T-cell (primary cell): ENCODE measurements at regions not wholly inside any gene's neighbourhood (a gene's known extent, or its start where the extent isn't known, plus 50 kb on each side); places are given as distances from the start of the nearest gene placed in this dataset.
"Not testable (repeated sequence)": the region's sequence is repeated elsewhere in the genome, so short reads cannot be mapped to it uniquely, and the experiment has no call there.

Experiments used
- ATAC-seq, 4 experiments: fragments of 200-7000 bp in 3 of 4; fragments of 150-1000 bp in 1 of 4; cut with Tn5 transposase; replicated peaks in 1 of 4; 1 replicate in 3 of 4; 2 replicates in 1 of 4; pipeline ENCODE4 v1.10.0; 2021; ENCODE audit warnings: moderate library complexity in 3 of 4, mild to moderate bottlenecking in 2 of 4, moderate number of reproducible peaks in 1 of 4
- CTCF ChIA-PET, 2 donors: fragments of 300-600 bp; sonication (Branson Sonifier 250); formaldehyde crosslinking; loops; one replicate each; lab custom pipeline; 2022; ENCODE audit warnings: antibody characterized with exemption in 2 of 2; lab: Charles Lee
- POLR2A ChIA-PET, 2 donors: fragments of 300-600 bp; sonication (Branson Sonifier 250); formaldehyde crosslinking; loops; one replicate each; lab custom pipeline; 2022; ENCODE audit warnings: antibody characterized with exemption in 2 of 2; lab: Charles Lee
- DNase-seq, 35 experiments: peaks; one replicate each; pipeline versions ENCODE4 v3.0.0 to v3.0.0-alpha.2; 2013 to 2023
- H3K27ac ChIP-seq: one replicate; pipeline ENCODE4 v1.5.1; 2013; ENCODE audit warnings: low read length
- H3K27me3 ChIP-seq, 2 experiments: replicated peaks in 1 of 2; 1 replicate in 1 of 2; 2 replicates in 1 of 2; pipeline versions ENCODE4 v1.6.1 to v1.7.0; 2013; ENCODE audit warnings: low read length in 1 of 2, mixed read lengths in 1 of 2; ENCODE audit not compliant: control insufficient read depth in 2 of 2, insufficient read depth in 2 of 2; ENCODE audit errors: extremely low read depth in 1 of 2
- H3K36me3 ChIP-seq, 2 donors: 1 replicate in 1 of 2; 2 replicates in 1 of 2; pipeline versions ENCODE4 v1.6.1 to v1.7.0; 2013; ENCODE audit warnings: low read length in 1 of 2; ENCODE audit not compliant: control insufficient read depth in 2 of 2, insufficient read depth in 1 of 2; ENCODE audit errors: extremely low read depth in 1 of 2
- H3K4me1 ChIP-seq, 2 experiments: 1 replicate in 1 of 2; 2 replicates in 1 of 2; pipeline versions ENCODE4 v1.6.1 to v1.7.0; 2013; ENCODE audit warnings: low read length in 2 of 2, mixed read lengths in 1 of 2; ENCODE audit not compliant: insufficient read depth in 2 of 2, control insufficient read depth in 1 of 2; ENCODE audit errors: extremely low read depth in 1 of 2
- H3K4me3 ChIP-seq, 2 donors: 1 replicate in 1 of 2; 2 replicates in 1 of 2; pipeline versions ENCODE4 v1.5.1 to v1.7.0; 2013; ENCODE audit warnings: mild to moderate bottlenecking in 2 of 2, low read length in 1 of 2, moderate library complexity in 1 of 2; ENCODE audit not compliant: control insufficient read depth in 1 of 2; ENCODE audit errors: extremely low read depth in 1 of 2
- H3K9me3 ChIP-seq: 2 replicates; pipeline ENCODE4 v1.7.0; 2013
- H3K27ac Mint-ChIP-seq, 2 donors: one replicate each; pipeline ENCODE4 v1.8.0; 2020 to 2021; ENCODE audit warnings: mild to moderate bottlenecking in 2 of 2, mixed read lengths in 2 of 2
- H3K27me3 Mint-ChIP-seq, 2 donors: one replicate each; pipeline ENCODE4 v1.8.0; 2021 to 2022; ENCODE audit warnings: mixed read lengths in 2 of 2
- H3K36me3 Mint-ChIP-seq: one replicate; pipeline ENCODE4 v1.8.0; 2021; ENCODE audit warnings: mixed read lengths
- H3K4me1 Mint-ChIP-seq, 3 donors: one replicate each; pipeline ENCODE4 v1.8.0; 2020 to 2022; ENCODE audit warnings: mixed read lengths in 3 of 3, mild to moderate bottlenecking in 1 of 3
- H3K4me3 Mint-ChIP-seq, 3 donors: one replicate each; pipeline ENCODE4 v1.8.0; 2020 to 2022; ENCODE audit warnings: mild to moderate bottlenecking in 3 of 3, mixed read lengths in 3 of 3, moderate library complexity in 3 of 3
- H3K9me3 Mint-ChIP-seq, 3 donors: one replicate each; pipeline ENCODE4 v1.8.0; 2020 to 2022; ENCODE audit warnings: mixed read lengths in 3 of 3
- WGBS: methylation state at CpG from one replicate; pipeline ENCODE4 v1.1.5; 2013; ENCODE audit warnings: missing lambda C conversion rate; ENCODE audit not compliant: insufficient coverage; 5-methylcytosine and 5-hydroxymethylcytosine counted together

DNA sequence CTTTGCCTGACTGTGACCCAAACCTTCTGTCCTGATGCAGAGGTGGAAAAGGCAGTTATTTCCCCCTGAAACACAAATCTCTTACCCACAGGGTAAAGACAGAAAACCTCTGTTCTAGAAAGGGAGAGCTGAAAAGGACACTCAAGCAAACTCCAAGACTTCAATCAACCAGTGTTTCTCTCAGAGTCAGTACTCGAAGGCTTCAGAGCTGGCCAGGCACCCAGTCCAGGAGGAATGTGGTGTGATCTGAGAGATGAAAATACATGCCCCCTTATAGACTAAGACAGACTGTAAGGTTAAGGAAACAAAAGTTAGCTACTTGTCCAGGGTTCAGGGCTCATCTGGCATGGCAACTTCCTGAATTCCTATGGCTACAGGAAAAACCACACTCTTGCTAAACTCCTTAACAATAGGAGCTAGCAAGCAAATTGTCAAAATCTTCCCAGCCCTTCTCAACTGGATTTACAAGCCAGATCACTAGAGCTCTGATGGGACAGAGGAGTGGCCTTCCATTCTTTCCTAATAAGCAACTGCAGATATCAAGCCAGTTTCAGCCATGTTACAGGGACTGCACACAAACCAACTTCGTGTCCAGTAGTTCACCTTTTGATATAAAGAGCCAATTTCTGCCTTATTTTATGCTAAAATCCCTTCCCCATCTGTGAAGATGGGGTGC is 110.9 kb downstream of the PPIAL4G start:
- no CpG with 5 or more reads among the region's 2 CpGs for WGBS
- Mint-ChIP-seq H3K4me1 (peaks cover 49 to 54% (median 50%) of the 10 kb centered on the region in 3 donors), H3K4me3 (peak overlapping the region; percentile 71 to 78 (median 72)), H3K27ac (peak overlapping the region; percentile 95 to 98)
- H3K27me3 ChIP-seq, H3K36me3 Mint-ChIP-seq, H3K27me3 Mint-ChIP-seq, H3K9me3 ChIP-seq, H3K4me3 ChIP-seq, H3K36me3 ChIP-seq, H3K9me3 Mint-ChIP-seq: not testable (repeated sequence)
- POLR2A ChIA-PET = interaction anchor here (0.5 to 1.8 kb wide), 4 partner anchors 16 to 30 kb away, joined by 3 to 5 read pairs (median 4); no protein-coding TSS in a partner anchor
- ATAC-seq = peak; percentile 12 to 29 (median 23)
- CTCF ChIA-PET = interaction anchor here in 1 of 2 donors (0.6 to 1.9 kb wide), 5 partner anchors 17 to 109 kb away, joined by 3 to 10 read pairs (median 3); no protein-coding TSS in a partner anchor
- DNase-seq = peak in 1 of 35 experiments; percentile 14
- Histone ChIP-seq H3K4me1 (peaks cover 38 to 46% of the 10 kb centered on the region in 2 experiments), H3K27ac (peak overlapping the region; percentile 86)

DNA sequence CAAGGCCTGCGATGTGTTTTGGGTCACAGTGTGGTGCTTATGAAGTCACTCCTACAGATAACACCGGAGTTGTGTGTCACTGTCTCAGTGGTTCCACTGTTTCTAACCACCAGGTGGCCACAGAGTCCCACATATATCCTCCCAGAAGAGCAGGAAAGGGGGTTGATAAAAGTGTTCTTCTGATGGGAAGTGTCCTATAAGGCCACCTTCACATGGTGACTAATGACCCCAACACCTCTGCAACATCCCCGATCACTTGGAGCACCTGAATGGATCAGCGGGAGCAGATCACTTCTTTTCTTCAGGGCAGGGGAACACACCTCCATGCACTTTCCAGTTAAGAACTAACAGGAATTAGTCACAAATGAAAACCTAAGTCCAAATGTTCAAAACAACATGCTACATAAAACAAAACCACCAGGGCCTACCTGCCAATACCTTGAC is 111.5 kb downstream of the PPIAL4G start:
- H3K4me3 Mint-ChIP-seq = peak overlapping the region; percentile 28 to 72 (median 69)
- Histone ChIP-seq H3K27ac (peak overlapping the region; percentile 86), H3K4me1 (peaks cover 38 to 46% of the 10 kb centered on the region in 2 experiments)
- not testable (repeated sequence) for H3K4me3 ChIP-seq, H3K9me3 Mint-ChIP-seq, H3K36me3 ChIP-seq, H3K36me3 Mint-ChIP-seq, H3K9me3 ChIP-seq, H3K27me3 Mint-ChIP-seq, H3K27me3 ChIP-seq
- WGBS = 6% methylated on average over 2 of the region's 4 CpGs
- ChIA-PET CTCF (interaction anchor here in 1 of 2 donors (0.9 to 1.5 kb wide), 3 partner anchors 17 to 108 kb away, joined by 3 to 9 read pairs (median 3); no protein-coding TSS in a partner anchor), POLR2A (interaction anchor here in 1 of 2 donors (1.8 kb wide), 1 partner anchor 17 kb away, joined by 5 read pairs; no protein-coding TSS in a partner anchor)
- H3K4me1 Mint-ChIP-seq = peaks cover 49 to 54% (median 50%) of the 10 kb centered on the region in 3 donors
- peak; percentile 46 to 89 (median 69) for DNase-seq
- H3K27ac Mint-ChIP-seq = peak overlapping the region; percentile 95 to 98
- peak; percentile 66 to 78 (median 72) for ATAC-seq

DNA sequence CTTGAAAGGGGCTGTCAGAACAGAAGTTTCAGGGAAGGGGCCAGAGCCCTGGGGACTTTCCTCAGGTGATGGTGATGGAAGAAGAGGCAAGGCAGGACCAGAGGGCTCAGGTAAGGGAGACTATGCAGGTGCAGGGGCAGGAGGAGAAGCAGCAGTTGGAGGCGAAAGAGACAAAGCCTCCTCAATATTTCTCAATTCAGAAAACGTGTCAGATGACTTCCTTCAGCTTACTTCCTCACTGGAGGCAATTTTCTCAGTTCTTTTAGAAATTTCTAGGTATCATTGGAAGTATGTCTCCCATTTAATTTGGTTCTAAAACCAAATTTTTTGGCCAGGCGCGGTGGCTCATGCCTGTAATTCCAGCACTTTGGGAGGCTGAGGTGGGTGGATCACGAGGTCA is 112.4 kb downstream of the PPIAL4G start:
- POLR2A ChIA-PET, ATAC-seq, CTCF ChIA-PET, H3K27me3 Mint-ChIP-seq, H3K9me3 Mint-ChIP-seq, H3K27me3 ChIP-seq, H3K36me3 Mint-ChIP-seq, H3K36me3 ChIP-seq, DNase-seq, H3K9me3 ChIP-seq, H3K4me3 ChIP-seq: not testable (repeated sequence)
- Mint-ChIP-seq H3K27ac (peak overlapping the region; percentile 95 to 98), H3K4me3 (peak overlapping the region in 1 of 3 donors; percentile 27), H3K4me1 (peaks cover 42 to 48% (median 45%) of the 10 kb centered on the region in 3 donors)
- peaks cover 36 to 46% of the 10 kb centered on the region in 2 experiments for H3K4me1 ChIP-seq
- H3K27ac ChIP-seq = peak overlapping the region; percentile 86
- no CpG with 5 or more reads among the region's 5 CpGs for WGBS

DNA sequence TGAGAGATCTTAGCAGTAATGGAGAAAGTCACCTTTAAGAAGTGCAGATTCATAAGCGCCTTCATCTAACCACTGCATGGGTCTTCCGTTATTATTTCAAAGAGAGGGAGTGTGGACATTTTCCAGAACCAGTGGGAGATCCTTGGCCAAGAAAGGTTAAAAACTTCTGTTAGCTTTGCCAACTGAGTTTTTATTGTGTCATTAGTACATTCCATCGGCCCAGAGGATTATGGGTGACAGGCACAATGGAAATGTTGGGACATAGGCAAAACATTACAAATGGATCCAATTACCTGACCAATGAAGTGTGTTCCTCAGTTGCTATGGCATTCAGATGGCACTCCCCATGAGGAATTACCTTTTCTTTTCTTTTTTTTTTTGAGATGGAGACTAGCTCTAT is 115.5 kb downstream of the PPIAL4G start:
- H3K27me3 Mint-ChIP-seq = no peaks in the 10 kb centered on the region
- H3K36me3 ChIP-seq = no peaks in the 10 kb centered on the region
- H3K27ac ChIP-seq = no peak overlapping the region
- ChIA-PET CTCF (interaction anchor here in 1 of 2 donors (0.6 kb wide), 2 partner anchors 8 to 10 kb away, joined by 3 to 4 read pairs; no protein-coding TSS in a partner anchor), POLR2A (no interaction called here)
- no peak overlapping the region for H3K4me3 Mint-ChIP-seq
- DNase-seq (no peak), ATAC-seq (no peak)
- peaks cover 39 to 49% (median 46%) of the 10 kb centered on the region in 3 donors for H3K4me1 Mint-ChIP-seq
- H3K9me3 ChIP-seq = no peaks in the 10 kb centered on the region
- H3K4me3 ChIP-seq = no peak overlapping the region
- H3K36me3 Mint-ChIP-seq = no peaks in the 10 kb centered on the region
- no peak overlapping the region for H3K27ac Mint-ChIP-seq
- H3K9me3 Mint-ChIP-seq = no peaks in the 10 kb centered on the region
- H3K4me1 ChIP-seq = peaks cover 26 to 29% of the 10 kb centered on the region in 2 experiments
- peaks cover 0 to 3% of the 10 kb centered on the region in 2 experiments for H3K27me3 ChIP-seq
- 100% methylated on average over 3 of the region's 3 CpGs for WGBS

DNA sequence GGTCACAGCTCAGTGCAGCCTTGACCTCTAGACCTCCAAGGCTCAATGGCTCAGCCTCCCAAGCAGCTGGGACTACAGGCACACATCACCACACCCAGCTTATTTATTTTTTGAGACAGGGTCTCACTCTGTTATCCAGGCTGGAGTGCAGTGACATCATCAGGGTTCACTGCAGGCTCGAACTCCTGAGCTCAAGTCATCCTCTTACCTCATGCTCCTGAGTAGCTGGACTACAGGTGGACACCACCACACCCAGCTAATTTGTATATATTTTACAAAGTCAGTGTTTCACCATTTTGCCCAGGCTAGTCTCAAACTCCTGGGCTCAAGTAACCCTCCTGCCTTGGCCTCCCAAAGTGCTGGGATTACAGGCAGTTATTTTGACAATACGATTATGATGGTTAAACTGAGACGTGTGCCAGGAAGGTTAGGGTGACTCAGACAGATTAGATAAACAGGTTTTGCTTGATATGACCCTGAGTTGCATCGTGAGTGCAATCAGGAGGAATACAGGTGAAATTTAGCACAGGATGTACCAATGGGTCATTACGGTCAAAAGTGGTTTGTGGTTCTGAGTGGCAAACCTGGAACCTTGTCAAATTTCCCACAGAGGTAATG is 116.9 kb downstream of the PPIAL4G start:
- H3K4me3 ChIP-seq, H3K27me3 ChIP-seq, POLR2A ChIA-PET, DNase-seq, H3K27me3 Mint-ChIP-seq, H3K9me3 ChIP-seq, H3K27ac Mint-ChIP-seq, H3K9me3 Mint-ChIP-seq, H3K27ac ChIP-seq, H3K4me3 Mint-ChIP-seq, H3K36me3 Mint-ChIP-seq, ATAC-seq, H3K36me3 ChIP-seq: not testable (repeated sequence)
- WGBS = 74% methylated on average over 3 of the region's 5 CpGs
- CTCF ChIA-PET = interaction anchor here in 1 of 2 donors (0.6 kb wide), 1 partner anchor 22 kb away, joined by 3 read pairs; no protein-coding TSS in a partner anchor
- H3K4me1 ChIP-seq = peaks cover 22 to 30% of the 10 kb centered on the region in 2 experiments
- peaks cover 39 to 49% (median 45%) of the 10 kb centered on the region in 3 donors for H3K4me1 Mint-ChIP-seq

DNA sequence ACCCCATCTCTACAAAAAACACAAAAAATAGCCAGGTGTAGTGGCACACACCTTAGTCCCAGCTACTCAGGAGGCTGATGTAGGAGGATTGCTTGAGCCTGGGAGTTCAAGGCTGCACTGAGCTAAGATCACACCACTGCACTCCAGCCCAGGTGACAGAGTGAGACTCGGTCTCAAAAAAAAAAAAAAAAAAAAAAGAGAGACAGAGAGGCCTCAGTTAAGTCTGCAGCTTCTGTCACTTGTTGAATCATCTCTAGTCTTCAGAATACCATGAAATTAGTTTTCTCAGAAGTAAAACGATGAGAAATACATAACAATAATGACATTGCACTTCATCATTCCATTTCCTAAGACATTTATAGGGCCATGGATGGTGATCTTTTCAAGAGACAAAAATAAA is 118.0 kb downstream of the PPIAL4G start:
- H3K36me3 Mint-ChIP-seq, H3K27me3 Mint-ChIP-seq, H3K27ac ChIP-seq, H3K9me3 Mint-ChIP-seq, POLR2A ChIA-PET, H3K4me3 Mint-ChIP-seq, ATAC-seq, DNase-seq, H3K27me3 ChIP-seq, H3K4me3 ChIP-seq, H3K27ac Mint-ChIP-seq, H3K36me3 ChIP-seq, H3K9me3 ChIP-seq, CTCF ChIA-PET: not testable (repeated sequence)
- no CpG with 5 or more reads among the region's 2 CpGs for whole genome bisulfite sequencing
- peaks cover 31 to 40% (median 39%) of the 10 kb centered on the region in 3 donors for H3K4me1 Mint-ChIP-seq
- H3K4me1 ChIP-seq = peaks cover 14 to 23% of the 10 kb centered on the region in 2 experiments
